HUES48 (cell line): ENCODE measurements at regions not wholly inside any gene's neighbourhood (a gene's known extent, or its start where the extent isn't known, plus 50 kb on each side); places are given as distances from the start of the nearest gene placed in this dataset.
"Not testable (repeated sequence)": the region's sequence is repeated elsewhere in the genome, so short reads cannot be mapped to it uniquely, and the experiment has no call there.

Experiments
- H3K27ac ChIP-seq: one replicate; pipeline ENCODE4 v1.7.0; 2013; ENCODE audit warnings: low read depth, low read length, inconsistent platforms
- H3K27me3 ChIP-seq: 2 replicates; pipeline ENCODE4 v1.6.1; 2013; ENCODE audit warnings: mild to moderate bottlenecking, low read length; ENCODE audit not compliant: control insufficient read depth, insufficient read depth
- H3K36me3 ChIP-seq: 2 replicates; pipeline ENCODE4 v1.6.1; 2013; ENCODE audit warnings: low read length; ENCODE audit not compliant: control insufficient read depth, insufficient read depth
- H3K4me1 ChIP-seq: 2 replicates; pipeline ENCODE4 v1.6.1; 2013; ENCODE audit warnings: mild to moderate bottlenecking, low read length; ENCODE audit not compliant: control insufficient read depth, insufficient read depth
- H3K4me3 ChIP-seq: 2 replicates; pipeline ENCODE4 v1.5.1; 2013; ENCODE audit warnings: mild to moderate bottlenecking, low read depth, low read length
- H3K9ac ChIP-seq: 2 replicates; pipeline ENCODE4 v1.6.1; 2013; ENCODE audit warnings: mild to moderate bottlenecking, low read depth, low read length, moderate library complexity
- H3K9me3 ChIP-seq: 2 replicates; pipeline ENCODE4 v1.6.1; 2013; ENCODE audit warnings: low read length; ENCODE audit not compliant: control insufficient read depth, insufficient read depth

DNA sequence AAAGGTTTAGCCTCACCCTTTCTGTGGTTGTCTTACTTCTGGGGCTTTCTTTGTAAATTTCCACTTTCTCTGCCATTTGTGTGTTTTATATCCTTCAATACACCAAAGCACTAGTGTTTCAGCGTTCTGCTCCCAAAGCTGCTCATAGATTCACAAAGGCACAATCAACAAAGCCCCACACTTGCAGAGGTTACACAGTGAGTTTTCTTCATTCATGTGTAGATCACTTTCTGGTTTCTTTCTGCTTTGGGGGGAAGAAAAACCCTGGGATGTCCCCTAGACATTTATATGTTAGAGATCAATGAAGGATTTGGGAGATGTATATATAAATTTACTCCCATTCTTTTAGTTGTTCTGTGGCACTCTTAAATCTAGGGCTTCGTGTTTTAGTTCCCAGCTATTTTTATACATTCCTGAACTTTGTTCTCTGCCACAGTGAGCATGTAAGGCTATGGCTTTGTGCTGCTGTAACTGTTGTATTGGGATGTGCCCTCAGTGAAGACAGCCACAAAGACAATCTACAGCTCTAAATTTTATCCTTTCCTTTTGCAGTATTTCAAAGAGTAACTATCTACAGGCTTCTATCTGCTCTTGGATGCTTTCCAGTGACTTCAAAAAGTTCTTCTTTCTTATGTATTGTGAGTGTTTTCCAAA is 636.5 kb downstream of the ZBBX start:
- Histone ChIP-seq H3K9me3 (no peaks in the 10 kb centered on the region), H3K27ac (peak overlapping the region; percentile 59), H3K36me3 (no peaks in the 10 kb centered on the region), H3K4me1 (peaks cover 10% of the 10 kb centered on the region; the same call in 1 of the 2 replicates), H3K27me3 (no peaks in the 10 kb centered on the region), H3K4me3 (peak overlapping the region; percentile 24; the same call in 1 of the 2 replicates), H3K9ac (no peak overlapping the region)

DNA sequence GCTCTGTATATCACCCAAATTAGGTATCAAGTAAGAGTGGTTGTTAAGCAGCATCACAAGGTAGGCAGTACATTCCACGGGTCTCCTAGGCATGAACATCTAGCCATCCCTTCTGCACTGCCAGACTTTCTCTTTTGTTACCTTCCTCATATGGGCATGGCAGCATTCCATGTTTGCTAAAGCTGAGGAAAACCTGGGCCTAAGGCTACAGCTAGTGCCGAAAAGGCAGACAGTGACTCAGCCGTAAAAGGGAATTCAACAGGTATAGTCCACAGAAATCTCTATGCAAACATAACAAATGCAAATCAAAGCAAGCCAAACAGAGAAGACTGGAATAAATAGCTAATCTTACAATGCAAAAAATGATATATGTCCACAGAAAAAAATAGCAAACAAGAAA is 645.4 kb downstream of the ZBBX start:
- peaks cover 17% of the 10 kb centered on the region for H3K4me1 ChIP-seq
- no peaks in the 10 kb centered on the region for H3K36me3 ChIP-seq
- no peak overlapping the region for H3K4me3 ChIP-seq
- no peak overlapping the region for H3K9ac ChIP-seq
- H3K27ac ChIP-seq: no peak overlapping the region
- H3K27me3 ChIP-seq: no peaks in the 10 kb centered on the region
- no peaks in the 10 kb centered on the region for H3K9me3 ChIP-seq

DNA sequence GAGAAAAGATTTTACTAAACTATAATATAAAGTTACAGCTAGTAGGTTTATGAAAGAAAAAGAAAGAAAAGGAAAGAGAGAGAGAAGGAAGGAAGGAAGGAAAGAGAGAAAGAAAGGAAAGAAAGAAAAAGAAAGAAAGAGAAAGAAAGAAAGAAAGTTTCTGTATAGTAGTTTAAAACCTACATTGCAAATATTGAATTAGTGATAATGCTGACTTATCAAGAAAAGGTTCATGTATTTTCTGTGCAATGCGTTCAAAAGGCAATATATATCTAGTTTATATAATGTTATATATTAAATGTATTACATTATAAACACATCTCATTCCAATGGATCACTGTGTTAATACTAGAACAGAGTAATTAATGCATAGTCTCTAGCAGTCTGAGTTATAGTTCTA is 648.4 kb downstream of the ZBBX start:
- no peaks in the 10 kb centered on the region for H3K36me3 ChIP-seq
- H3K9me3 ChIP-seq: no peaks in the 10 kb centered on the region
- H3K27me3 ChIP-seq: no peaks in the 10 kb centered on the region
- H3K4me3 ChIP-seq: no peak overlapping the region
- no peak overlapping the region for H3K9ac ChIP-seq
- peaks cover 18% of the 10 kb centered on the region for H3K4me1 ChIP-seq
- H3K27ac ChIP-seq: no peak overlapping the region

DNA sequence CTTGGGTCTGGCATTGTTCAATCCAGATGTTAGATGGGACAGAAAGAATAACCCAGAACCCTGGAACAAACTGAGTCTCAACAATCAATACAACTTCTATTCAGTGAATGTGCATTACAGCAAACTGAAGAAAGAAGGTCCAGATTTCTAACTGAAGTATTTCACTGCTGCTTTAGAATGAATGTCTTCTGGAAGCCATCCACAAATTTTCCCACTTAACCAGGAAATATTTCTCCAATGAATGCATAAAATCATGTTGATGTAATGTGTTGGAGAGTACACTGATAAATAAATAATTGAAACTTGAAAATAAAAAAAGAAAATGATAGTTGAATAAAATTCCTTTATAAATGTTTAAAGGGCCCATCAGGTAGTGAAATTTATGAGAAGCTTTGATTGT is 658.6 kb downstream of the ZBBX start:
- peaks cover 9% of the 10 kb centered on the region; the same call in 1 of the 2 replicates for H3K4me1 ChIP-seq
- H3K36me3 ChIP-seq: no peaks in the 10 kb centered on the region
- no peak overlapping the region for H3K9ac ChIP-seq
- H3K27ac ChIP-seq: no peak overlapping the region
- no peaks in the 10 kb centered on the region for H3K9me3 ChIP-seq
- H3K27me3 ChIP-seq: no peaks in the 10 kb centered on the region
- no peak overlapping the region for H3K4me3 ChIP-seq

DNA sequence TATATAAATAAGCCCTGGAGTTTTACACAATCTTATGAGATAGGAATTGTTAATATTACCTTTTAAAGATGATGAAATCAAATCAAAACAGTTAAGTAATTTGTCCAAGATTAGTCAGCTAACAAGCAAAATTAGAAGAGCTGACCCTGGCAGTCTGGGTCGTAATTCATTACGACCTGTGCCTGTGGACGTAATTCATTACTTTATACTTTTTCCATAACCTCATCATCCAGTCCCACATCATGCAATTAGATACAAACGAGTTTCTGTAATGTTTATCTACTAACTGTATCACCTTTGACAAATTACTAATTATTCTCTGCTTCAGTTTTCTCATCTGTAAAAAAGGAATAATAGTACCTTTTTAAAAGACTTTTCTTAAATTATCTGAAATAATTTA is 665.9 kb downstream of the ZBBX start:
- H3K27me3 ChIP-seq: no peaks in the 10 kb centered on the region
- H3K36me3 ChIP-seq: no peaks in the 10 kb centered on the region
- no peak overlapping the region for H3K4me3 ChIP-seq
- H3K4me1 ChIP-seq: no peaks in the 10 kb centered on the region
- no peak overlapping the region for H3K9ac ChIP-seq
- no peak overlapping the region for H3K27ac ChIP-seq
- H3K9me3 ChIP-seq: no peaks in the 10 kb centered on the region

DNA sequence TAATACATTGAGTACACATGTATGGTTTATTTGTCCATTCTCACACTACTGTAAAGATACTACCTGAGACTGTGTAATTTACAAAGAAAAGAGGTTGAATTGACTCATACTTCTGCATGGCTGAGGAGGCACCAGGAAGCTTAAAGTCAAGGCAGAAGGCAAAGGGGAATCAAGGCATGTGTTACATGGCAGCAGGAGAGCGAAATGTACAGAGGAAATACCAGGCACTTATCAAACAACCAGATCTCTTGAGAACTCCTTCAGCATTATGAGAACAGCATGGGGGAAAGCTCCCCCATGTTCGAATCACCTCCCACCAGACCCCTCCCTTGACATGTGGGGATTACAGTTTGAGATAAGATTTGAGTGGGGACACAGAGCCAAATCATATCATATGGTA is 666.3 kb downstream of the ZBBX start:
- Histone ChIP-seq H3K9me3 (no peaks in the 10 kb centered on the region), H3K27ac (no peak overlapping the region), H3K4me3 (no peak overlapping the region), H3K9ac (no peak overlapping the region), H3K27me3 (no peaks in the 10 kb centered on the region), H3K36me3 (no peaks in the 10 kb centered on the region), H3K4me1 (no peaks in the 10 kb centered on the region)

DNA sequence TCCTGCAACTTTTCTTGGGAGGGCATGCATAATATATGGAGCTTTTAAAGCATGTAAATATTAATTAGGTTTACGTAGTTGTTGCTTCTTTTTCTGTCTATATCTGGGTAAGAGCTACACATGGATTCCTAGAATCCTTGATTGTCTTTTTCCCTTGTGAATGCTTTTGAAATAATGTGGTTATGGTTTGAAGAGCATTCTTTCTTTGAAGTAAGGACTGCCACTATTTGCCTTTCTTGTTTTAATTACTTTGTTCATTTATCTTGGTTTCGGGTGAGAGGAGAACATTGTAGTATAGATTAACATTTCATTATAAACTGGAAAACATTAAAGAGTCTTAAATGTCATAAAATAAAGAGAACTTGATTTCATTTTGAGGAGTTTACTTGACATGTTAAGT is 674.0 kb downstream of the ZBBX start:
- no peaks in the 10 kb centered on the region for H3K9me3 ChIP-seq
- no peak overlapping the region for H3K9ac ChIP-seq
- H3K36me3 ChIP-seq: no peaks in the 10 kb centered on the region
- no peaks in the 10 kb centered on the region for H3K27me3 ChIP-seq
- H3K27ac ChIP-seq: no peak overlapping the region
- no peak overlapping the region for H3K4me3 ChIP-seq
- H3K4me1 ChIP-seq: no peaks in the 10 kb centered on the region

DNA sequence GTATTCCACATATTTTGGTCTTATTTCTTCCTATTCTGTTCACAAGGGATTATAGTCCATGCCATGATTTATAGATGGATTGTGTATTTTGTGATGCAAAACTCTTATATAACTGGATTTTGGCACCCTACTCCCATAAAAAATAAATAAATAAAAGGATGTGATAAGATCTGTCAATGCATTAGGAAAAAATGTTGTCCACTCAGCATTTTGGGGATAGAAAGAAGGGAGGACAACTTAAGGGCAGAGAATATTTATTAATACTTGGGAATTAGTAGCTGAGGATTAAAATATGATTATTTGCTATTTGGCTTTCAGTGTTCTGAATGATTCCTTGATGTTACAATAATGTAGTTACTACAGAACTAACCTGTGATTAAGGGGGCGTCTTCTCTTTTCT is 682.6 kb downstream of the ZBBX start:
- H3K9ac ChIP-seq: no peak overlapping the region
- no peak overlapping the region for H3K27ac ChIP-seq
- H3K27me3 ChIP-seq: no peaks in the 10 kb centered on the region
- no peaks in the 10 kb centered on the region for H3K36me3 ChIP-seq
- no peak overlapping the region for H3K4me3 ChIP-seq
- no peaks in the 10 kb centered on the region for H3K9me3 ChIP-seq
- peaks cover 11% of the 10 kb centered on the region for H3K4me1 ChIP-seq

DNA sequence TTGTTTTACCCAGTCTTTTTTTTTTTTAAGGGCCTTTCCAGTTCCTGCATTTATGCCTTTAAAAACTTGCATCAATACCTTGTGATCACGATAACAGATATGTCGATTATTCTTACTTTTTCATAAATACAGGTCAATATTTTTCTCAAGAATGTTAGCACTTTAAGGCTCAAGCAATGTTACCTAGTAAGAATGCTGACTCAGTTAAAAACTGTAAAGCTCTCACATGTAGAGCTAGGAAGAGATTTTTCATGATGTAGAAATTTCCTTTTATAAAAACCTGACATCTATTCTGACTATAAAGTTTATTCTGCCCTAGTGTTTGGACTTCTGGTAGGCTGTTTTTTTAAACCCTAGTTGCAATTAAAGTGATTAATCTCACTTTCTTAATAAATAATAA is 684.0 kb downstream of the ZBBX start:
- Histone ChIP-seq H3K27me3 (no peaks in the 10 kb centered on the region), H3K4me1 (peaks cover 11% of the 10 kb centered on the region), H3K27ac (no peak overlapping the region), H3K4me3 (no peak overlapping the region), H3K9me3 (no peaks in the 10 kb centered on the region), H3K9ac (no peak overlapping the region), H3K36me3 (no peaks in the 10 kb centered on the region)

DNA sequence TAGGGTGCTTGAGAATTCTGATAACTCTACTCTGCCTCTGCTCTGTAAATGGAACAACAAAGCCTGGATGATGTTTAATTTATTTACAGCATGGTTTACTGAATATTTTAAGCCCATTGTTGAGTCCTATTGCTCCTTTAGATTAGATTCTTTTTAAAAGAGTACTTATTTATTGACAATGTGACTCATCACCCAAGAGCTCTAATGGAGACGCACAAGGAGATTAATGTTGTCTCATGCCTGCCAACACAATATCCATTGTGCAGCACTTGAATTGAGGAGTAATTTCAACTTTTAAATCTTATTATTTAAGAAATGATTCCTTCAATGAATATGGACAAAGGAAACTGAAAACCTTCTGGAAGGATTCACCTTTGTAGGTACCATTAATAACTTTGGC is 691.4 kb downstream of the ZBBX start:
- H3K27me3 ChIP-seq: no peaks in the 10 kb centered on the region
- H3K4me3 ChIP-seq: no peak overlapping the region
- H3K27ac ChIP-seq: no peak overlapping the region
- H3K9me3 ChIP-seq: no peaks in the 10 kb centered on the region
- no peaks in the 10 kb centered on the region for H3K4me1 ChIP-seq
- H3K9ac ChIP-seq: no peak overlapping the region
- H3K36me3 ChIP-seq: no peaks in the 10 kb centered on the region

DNA sequence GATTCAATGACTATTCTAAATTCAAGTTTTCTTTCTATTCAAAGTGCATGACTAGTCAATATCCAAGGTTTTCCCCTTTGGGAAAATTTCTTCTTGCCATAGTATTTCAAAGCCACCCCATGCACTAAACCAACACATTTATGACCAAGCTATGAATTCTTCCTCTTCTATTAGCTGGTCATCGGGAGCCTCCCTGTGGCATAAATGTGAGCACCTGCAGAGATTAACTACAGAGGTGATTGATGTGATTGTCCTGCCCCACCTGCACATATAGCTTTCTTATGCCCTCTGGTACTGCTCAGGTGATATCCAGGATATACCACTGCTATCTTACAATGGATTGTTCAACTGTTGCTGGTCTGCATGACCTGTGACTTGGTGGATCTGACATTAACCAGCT is 694.9 kb downstream of the ZBBX start:
- H3K27me3 ChIP-seq: no peaks in the 10 kb centered on the region
- no peak overlapping the region for H3K9ac ChIP-seq
- H3K4me3 ChIP-seq: no peak overlapping the region
- no peaks in the 10 kb centered on the region for H3K9me3 ChIP-seq
- H3K4me1 ChIP-seq: peaks cover 3% of the 10 kb centered on the region; the same call in 1 of the 2 replicates
- H3K36me3 ChIP-seq: no peaks in the 10 kb centered on the region
- H3K27ac ChIP-seq: no peak overlapping the region

DNA sequence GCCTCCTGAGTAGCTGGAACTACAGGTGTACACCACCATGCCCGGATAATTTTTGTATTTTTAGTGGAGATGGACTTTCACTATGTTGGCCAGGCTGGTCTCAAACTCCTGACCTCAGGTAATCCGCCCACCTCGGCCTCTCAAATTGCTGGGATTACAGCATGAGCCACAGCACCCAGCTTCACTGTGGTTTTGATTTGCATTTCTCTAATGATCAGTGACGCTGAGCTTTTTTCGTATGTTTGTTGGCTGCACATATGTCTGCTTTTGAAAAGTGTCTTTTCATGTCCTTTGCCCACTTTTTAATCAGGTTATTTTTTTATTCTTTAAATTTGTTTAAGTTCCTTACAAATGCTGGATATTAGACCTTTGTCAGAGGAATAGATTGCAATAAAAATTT is 696.0 kb downstream of the ZBBX start:
- not testable (repeated sequence) for H3K4me3 ChIP-seq, H3K4me1 ChIP-seq, H3K27ac ChIP-seq, H3K27me3 ChIP-seq, H3K9me3 ChIP-seq, H3K9ac ChIP-seq, H3K36me3 ChIP-seq
